ENCODE measurements at regions not wholly inside any gene's neighbourhood (a gene's known extent, or its start where the extent isn't known, plus 50 kb on each side); places are given as distances from the start of the nearest gene placed in this dataset.

DNA sequence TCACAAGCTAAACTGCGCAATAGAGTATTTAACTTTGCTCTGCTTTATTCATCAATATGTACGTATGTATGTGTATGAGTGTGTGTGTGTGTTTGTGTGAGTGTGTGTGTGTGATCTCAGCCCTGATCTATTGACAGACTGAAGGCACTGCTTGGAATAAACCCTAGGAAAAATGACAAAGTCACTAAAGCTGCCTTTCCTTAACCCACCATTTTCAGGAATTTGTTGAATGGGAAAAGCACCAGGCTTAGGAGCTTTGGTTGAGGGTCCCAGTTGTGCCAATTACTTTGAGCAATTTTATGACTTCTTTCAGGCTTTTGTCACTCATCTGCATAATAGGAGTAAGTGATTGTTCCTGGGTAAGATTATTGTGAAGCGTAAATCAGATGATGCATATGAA, 108.6 kb upstream of the TLR4 start:
- in situ Hi-C loops (cut with HindIII; ENCODE audit: low pct_unique_long_range_greater_than_20kb, low sequenced_read_pairs): no loop called here
- DNase-seq (ENCODE audit: low read depth in 1 of 2, low spot score in 1 of 2): no peak
- TF ChIP-seq JUND (IDR thresholded peaks at IDR 0.05; ENCODE audit: low read depth): no peak

DNA sequence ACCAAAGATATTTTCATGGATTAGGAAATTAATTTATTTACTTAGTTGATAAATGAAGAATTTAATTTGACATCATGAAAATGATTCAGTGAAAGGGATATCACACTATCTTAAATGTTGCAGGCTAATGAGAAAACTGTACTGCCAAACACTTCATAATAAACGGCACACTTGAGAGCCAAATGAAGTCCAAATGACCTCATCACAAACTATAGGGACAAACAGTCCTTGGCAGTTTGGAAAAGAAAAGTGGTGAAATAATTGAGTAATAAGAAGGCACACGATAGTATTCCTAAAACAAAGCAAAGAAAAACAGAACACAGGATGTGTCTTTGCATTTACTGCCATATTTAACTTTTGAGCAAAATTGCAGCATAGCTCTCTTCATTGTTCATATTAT, 116.9 kb upstream of the TLR4 start:
- no peak for TF ChIP-seq JUND (IDR thresholded peaks at IDR 0.05; ENCODE audit: low read depth)
- no peak for DNase-seq (ENCODE audit: low read depth in 1 of 2, low spot score in 1 of 2)
- in situ Hi-C loops (cut with HindIII; ENCODE audit: low pct_unique_long_range_greater_than_20kb, low sequenced_read_pairs): no loop called here

DNA sequence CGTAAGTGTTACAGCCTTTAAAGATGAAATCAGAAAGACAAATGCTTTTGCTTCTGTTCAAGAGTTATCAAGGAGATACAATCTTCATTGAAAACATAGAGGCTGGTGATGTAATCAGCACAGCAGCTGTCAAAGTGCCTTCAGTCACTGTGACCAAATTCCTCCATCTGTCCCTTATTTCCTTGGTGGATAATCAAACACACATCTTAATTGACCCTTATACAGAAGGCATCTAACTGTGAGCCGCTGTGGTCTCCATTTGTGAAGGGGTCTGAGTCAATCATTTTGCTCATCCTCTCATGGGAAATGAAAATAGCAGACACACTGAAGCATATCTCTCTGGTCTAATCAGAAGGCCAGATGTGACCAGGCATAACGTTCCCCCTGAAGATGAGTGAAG, 130.1 kb upstream of the TLR4 start:
- TF ChIP-seq JUND (IDR thresholded peaks at IDR 0.05; ENCODE audit: low read depth): no peak
- no peak for DNase-seq (ENCODE audit: low read depth in 1 of 2, low spot score in 1 of 2)
- in situ Hi-C loops (cut with HindIII; ENCODE audit: low pct_unique_long_range_greater_than_20kb, low sequenced_read_pairs): no loop called here

DNA sequence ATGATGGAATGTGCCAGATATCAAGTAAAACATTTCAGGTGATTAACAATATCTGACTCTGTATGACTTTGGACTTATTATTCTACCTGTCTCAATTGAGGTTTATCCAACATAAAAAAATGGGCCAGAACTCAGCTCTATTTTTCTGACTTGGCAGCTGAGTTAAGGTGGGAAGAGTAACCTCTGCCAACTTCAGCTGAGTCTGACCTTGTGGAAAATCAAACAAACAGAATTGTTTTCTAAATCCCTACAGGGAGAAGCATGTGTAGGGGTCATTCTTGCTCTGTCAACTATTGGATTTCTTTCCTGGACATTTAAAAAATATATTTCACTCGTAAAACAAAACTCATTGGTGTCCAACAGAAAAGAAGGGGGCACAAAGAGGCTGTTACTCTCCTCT, 139.4 kb upstream of the TLR4 start:
- no peak for TF ChIP-seq JUND (IDR thresholded peaks at IDR 0.05; ENCODE audit: low read depth)
- in situ Hi-C loops (cut with HindIII; ENCODE audit: low pct_unique_long_range_greater_than_20kb, low sequenced_read_pairs): no loop called here
- no peak for DNase-seq (ENCODE audit: low read depth in 1 of 2, low spot score in 1 of 2)

DNA sequence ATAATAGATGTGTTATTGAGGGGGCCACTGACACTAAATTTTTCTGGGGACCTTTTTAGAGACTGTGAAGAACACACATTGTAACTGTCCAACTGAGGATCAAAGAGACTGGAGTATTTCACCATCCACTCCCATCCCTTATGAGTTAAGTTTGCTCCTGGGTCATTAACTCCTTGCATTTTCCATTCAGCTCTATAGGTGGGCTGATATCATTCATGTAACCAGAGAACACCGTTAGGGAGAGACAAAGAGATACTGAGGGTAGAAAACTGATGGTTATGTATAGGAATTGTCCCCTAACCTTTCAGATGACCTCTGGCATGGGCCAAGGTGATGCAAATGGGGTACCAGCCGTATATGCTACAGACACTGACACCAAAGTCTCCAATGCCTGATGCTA, 142.4 kb upstream of the TLR4 start:
- in situ Hi-C loops (cut with HindIII; ENCODE audit: low pct_unique_long_range_greater_than_20kb, low sequenced_read_pairs): no loop called here
- no peak for DNase-seq (ENCODE audit: low read depth in 1 of 2, low spot score in 1 of 2)

DNA sequence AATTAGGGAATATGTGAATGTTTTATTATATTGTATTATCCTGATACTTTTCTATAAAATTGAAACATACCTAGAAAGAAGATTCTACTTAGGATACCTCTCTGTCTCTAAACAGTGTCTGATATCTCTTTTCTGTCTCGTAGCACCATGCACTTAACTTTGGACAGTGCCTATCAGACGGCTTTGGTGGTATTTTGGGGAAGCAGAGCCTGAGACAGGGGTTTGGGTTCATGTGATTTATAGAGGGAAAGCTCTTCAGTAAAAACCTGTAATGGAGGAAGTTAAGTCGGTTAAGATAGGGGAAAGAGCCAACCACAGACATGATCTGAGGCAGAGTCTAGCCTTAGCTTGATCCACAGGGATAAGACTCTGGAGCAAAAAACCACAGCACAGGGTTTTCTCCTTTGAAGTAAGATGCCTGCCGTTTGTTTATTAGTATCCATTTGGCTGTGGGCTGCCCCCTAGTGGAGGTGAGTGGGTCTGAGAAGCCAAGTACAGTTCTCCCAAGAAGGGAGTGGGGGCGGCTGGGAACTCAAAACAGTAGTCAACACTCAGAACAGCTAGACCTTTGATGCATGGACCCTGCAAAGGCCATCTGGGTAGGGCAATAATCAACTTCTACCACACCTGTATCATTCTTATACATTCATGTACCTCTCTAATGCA, 141.2 kb upstream of the ASTN2 start:
- in situ Hi-C loops (cut with HindIII; ENCODE audit: low pct_unique_long_range_greater_than_20kb, low sequenced_read_pairs): no loop called here
- TF ChIP-seq JUND (IDR thresholded peaks at IDR 0.05; ENCODE audit: low read depth): no peak
- peak; percentile 22 to 71 for DNase-seq (ENCODE audit: low read depth in 1 of 2, low spot score in 1 of 2)

More for the DNA sequence above, 142.4 kb upstream of the TLR4 start:
- no peak for TF ChIP-seq JUND (IDR thresholded peaks at IDR 0.05; ENCODE audit: low read depth)

DNA sequence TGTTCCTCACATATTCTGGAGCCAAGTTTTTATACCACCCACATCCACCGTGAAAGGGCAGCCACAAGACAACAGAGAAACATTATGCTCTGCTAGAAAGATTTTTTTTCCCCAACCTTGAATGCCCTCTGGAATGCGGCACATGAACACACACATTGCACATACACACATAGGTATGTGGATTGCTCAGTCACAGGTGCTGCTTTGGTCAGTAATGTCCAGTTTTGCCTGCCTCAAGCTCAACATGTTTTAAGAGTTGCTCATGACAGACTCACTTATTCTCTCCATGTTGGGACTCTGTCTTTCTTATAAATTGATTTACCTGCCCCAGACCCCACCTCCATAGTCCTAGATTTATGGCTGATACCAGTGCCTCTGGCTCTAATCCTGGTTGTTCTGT, 138.0 kb upstream of the ASTN2 start:
- in situ Hi-C loops (cut with HindIII; ENCODE audit: low pct_unique_long_range_greater_than_20kb, low sequenced_read_pairs): no loop called here
- DNase-seq (ENCODE audit: low read depth in 1 of 2, low spot score in 1 of 2): no peak

DNA sequence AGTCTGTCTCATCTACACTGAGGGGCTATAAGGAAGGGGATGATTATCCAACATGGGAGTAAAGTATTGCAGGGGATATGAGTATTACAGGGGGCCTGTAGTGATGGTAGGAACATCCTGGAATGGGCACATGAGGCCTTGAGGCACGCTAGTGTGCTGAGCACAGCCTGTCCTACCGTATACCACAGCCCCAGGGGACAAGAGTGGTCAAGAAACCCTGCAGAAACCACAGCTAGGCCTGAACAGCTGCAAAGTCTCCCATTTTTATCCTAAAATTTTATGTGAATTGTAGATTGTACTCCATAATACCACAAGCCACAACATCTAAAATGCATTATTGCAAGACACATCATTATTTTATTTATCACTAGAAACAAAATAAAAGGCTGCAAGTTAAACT, 136.3 kb upstream of the ASTN2 start:
- DNase-seq (ENCODE audit: low read depth in 1 of 2, low spot score in 1 of 2): no peak
- in situ Hi-C loops (cut with HindIII; ENCODE audit: low pct_unique_long_range_greater_than_20kb, low sequenced_read_pairs): no loop called here
- TF ChIP-seq JUND (IDR thresholded peaks at IDR 0.05; ENCODE audit: low read depth): no peak

More for the DNA sequence above, 138.0 kb upstream of the ASTN2 start:
- no peak for TF ChIP-seq JUND (IDR thresholded peaks at IDR 0.05; ENCODE audit: low read depth)

DNA sequence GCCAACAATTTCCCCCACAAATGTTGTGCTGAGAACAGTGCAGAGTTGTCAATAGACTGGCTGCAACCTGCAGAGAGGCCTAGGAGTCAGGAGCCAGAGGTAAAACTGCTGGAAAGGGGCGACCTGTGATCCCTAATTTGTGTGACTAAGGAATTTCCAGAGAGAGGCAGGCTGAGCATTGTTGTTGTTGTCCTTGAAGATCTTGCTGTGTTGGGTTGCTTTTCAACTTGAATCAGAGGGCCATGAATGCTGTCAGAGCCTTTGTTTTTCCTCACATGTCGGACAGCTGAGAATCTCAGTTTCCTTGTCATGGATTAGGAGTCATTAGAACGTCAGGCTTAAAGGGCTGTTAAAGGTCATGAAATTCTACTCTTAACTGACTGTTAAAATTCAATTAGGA, 134.6 kb upstream of the ASTN2 start:
- in situ Hi-C loops (cut with HindIII; ENCODE audit: low pct_unique_long_range_greater_than_20kb, low sequenced_read_pairs): no loop called here
- DNase-seq (ENCODE audit: low read depth in 1 of 2, low spot score in 1 of 2): no peak
- TF ChIP-seq JUND (IDR thresholded peaks at IDR 0.05; ENCODE audit: low read depth): no peak

DNA sequence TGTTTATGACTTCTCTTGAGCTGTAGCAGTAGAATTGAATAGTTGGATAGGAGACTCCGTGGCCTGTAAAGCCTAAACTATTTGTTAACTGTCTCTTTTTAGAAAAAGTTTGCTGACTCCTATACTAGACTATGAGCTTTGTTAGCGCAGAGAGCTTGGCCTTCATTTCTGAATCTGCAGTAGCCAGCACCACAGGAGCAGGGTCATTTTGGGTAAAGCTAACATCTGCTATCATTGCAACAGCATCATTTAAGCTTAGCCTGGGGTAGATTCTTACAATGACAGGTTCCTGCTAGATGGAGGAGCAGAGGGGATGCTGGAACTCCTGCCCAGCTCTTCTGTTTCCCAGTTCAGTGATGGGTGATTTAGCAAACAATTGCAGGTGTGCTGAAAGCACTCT, 133.7 kb upstream of the ASTN2 start:
- in situ Hi-C loops (cut with HindIII; ENCODE audit: low pct_unique_long_range_greater_than_20kb, low sequenced_read_pairs): no loop called here
- DNase-seq (ENCODE audit: low read depth in 1 of 2, low spot score in 1 of 2): no peak
- TF ChIP-seq JUND (IDR thresholded peaks at IDR 0.05; ENCODE audit: low read depth): no peak

DNA sequence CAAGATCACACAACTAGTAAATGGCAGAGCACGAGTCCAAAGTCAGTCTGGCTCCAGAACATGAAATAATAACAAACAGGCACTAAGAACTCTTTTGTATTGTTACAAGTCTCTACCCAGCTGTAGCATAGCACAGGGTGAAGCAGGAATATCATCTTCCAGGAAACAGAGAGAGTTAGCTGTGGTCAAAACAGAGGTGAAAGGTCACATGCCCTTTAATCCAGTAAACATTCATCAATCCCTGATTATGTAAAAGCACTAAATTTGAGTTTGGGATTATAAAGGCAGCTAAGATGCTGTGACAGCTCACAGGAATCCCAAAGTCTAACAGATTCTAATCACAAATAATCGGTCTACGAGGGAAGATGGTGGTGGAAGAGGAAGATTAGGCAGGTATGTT, 133.0 kb upstream of the ASTN2 start:
- TF ChIP-seq JUND (IDR thresholded peaks at IDR 0.05; ENCODE audit: low read depth): no peak
- no peak for DNase-seq (ENCODE audit: low read depth in 1 of 2, low spot score in 1 of 2)
- in situ Hi-C loops (cut with HindIII; ENCODE audit: low pct_unique_long_range_greater_than_20kb, low sequenced_read_pairs): no loop called here

DNA sequence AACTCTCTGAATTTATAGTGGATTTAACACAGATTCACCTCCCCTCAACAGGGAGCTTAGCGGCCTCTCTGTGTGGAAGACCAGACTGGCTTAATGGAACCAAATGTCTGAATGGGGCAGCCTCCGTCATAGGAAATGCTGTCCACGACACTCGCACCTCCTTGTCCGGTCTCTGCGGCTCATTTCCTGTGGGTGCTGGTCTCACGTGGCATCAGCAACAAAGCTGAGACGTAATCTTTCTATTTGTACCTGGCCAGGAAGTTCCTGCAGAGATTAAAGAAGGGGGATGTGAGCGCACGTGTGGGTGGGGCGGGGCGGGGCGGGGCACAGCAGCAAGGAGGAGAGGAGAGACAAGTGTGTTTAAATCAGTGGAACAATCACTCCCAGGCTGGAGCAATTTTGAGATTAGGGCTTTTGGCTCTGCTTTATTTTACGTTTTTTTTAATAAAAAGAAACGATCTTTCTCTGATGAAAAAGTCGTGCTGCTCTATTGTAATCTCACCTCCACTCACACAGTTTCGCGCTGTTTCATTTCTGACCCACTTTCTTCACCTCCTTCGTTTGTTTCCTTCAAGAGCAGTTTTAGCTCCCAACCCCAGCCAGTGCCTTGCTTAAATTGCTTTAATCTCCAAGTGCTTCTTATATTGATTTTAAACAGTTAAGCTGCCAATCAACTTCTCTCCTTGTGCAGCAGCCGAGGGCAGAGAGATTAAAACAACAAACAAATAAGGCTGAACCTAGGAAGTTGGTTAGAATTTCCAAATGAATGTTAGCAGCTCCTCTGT, 132.2 kb upstream of the ASTN2 start:
- in situ Hi-C loops (cut with HindIII; ENCODE audit: low pct_unique_long_range_greater_than_20kb, low sequenced_read_pairs): no loop called here
- DNase-seq (ENCODE audit: low read depth in 1 of 2, low spot score in 1 of 2): peak in 1 of 2 experiments; percentile 7
- TF ChIP-seq JUND (IDR thresholded peaks at IDR 0.05; ENCODE audit: low read depth): no peak

DNA sequence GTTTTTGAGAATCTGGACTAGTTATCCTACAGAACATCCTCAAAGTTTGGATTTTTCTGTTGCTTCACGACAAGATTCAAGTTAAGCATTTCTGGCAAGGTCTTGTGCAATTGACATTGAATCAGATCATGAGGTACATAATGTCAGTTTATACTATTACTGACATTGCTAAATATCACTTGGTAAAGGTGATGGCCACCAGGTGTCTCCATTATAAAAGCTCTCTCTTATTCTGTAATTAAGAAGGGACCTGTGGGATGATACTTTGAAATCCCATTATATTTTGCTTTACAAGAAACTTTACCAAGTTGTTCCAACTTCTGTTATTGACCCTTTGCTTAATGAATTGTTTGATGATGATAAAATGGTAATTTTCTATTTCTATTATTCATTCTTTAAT, 131.0 kb upstream of the ASTN2 start:
- TF ChIP-seq JUND (IDR thresholded peaks at IDR 0.05; ENCODE audit: low read depth): no peak
- peak in 1 of 2 experiments; percentile 29 for DNase-seq (ENCODE audit: low read depth in 1 of 2, low spot score in 1 of 2)
- in situ Hi-C loops (cut with HindIII; ENCODE audit: low pct_unique_long_range_greater_than_20kb, low sequenced_read_pairs): no loop called here

Measured in T47D (cell line).